Putamen (tissue), 1 donor: ENCODE measurements at regions not wholly inside any gene's neighbourhood (a gene's known extent, or its start where the extent isn't known, plus 50 kb on each side); places are given as distances from the start of the nearest gene placed in this dataset.

Experiments used
- DNase-seq: peaks from one replicate; pipeline ENCODE4 v3.0.0-alpha.2; 2016; ENCODE audit warnings: low spot score

GRCh38 chr5:175765858-175766257 lies 105.5 kb upstream of the CPLX2 start:
- no peak for DNase-seq

GRCh38 chr5:175766963-175767362 lies 104.4 kb upstream of the CPLX2 start:
- no peak for DNase-seq

- DNase-seq: no peak
Measured at GRCh38 chr5:175772747-175773533, 98.4 kb upstream of the CPLX2 start.

- no peak for DNase-seq
Measured at GRCh38 chr5:175773534-175774070, 97.8 kb upstream of the CPLX2 start.

GRCh38 chr5:175775416-175775815 lies 96.0 kb upstream of the CPLX2 start:
- no peak for DNase-seq

- no peak for DNase-seq
Measured at GRCh38 chr5:175778951-175779503, 92.4 kb upstream of the CPLX2 start.

- DNase-seq: no peak
Measured at GRCh38 chr5:175783739-175784138, 87.6 kb upstream of the CPLX2 start.

- DNase-seq: no peak
Measured at GRCh38 chr5:175784230-175784629, 87.1 kb upstream of the CPLX2 start.

GRCh38 chr5:175785681-175786080 lies 85.7 kb upstream of the CPLX2 start:
- no peak for DNase-seq

GRCh38 chr5:175788155-175788787 lies 83.1 kb upstream of the CPLX2 start:
- no peak for DNase-seq

GRCh38 chr5:175789670-175790069 lies 81.7 kb upstream of the CPLX2 start:
- DNase-seq: no peak

GRCh38 chr5:175790796-175791195 lies 80.6 kb upstream of the CPLX2 start:
- DNase-seq: no peak

GRCh38 chr5:175795959-175796358 lies 75.4 kb upstream of the CPLX2 start:
- no peak for DNase-seq

GRCh38 chr5:175796536-175797499 lies 74.6 kb upstream of the CPLX2 start:
- peak; percentile 56 for DNase-seq

GRCh38 chr5:175797521-175798038 lies 73.8 kb upstream of the CPLX2 start:
- peak; percentile 69 for DNase-seq

- DNase-seq: peak; percentile 69
Measured at GRCh38 chr5:175798626-175799025, 72.8 kb upstream of the CPLX2 start.

GRCh38 chr5:175800656-175801081 lies 70.7 kb upstream of the CPLX2 start:
- DNase-seq: no peak

GRCh38 chr5:175802361-175802760 lies 69.0 kb upstream of the CPLX2 start:
- DNase-seq: no peak

- no peak for DNase-seq
Measured at GRCh38 chr5:175803254-175803653, 68.1 kb upstream of the CPLX2 start.

GRCh38 chr5:175803736-175804454 lies 67.5 kb upstream of the CPLX2 start:
- DNase-seq: no peak
